ENCODE measurements at regions not wholly inside any gene's neighbourhood (a gene's known extent, or its start where the extent isn't known, plus 50 kb on each side); places are given as distances from the start of the nearest gene placed in this dataset.

DNA sequence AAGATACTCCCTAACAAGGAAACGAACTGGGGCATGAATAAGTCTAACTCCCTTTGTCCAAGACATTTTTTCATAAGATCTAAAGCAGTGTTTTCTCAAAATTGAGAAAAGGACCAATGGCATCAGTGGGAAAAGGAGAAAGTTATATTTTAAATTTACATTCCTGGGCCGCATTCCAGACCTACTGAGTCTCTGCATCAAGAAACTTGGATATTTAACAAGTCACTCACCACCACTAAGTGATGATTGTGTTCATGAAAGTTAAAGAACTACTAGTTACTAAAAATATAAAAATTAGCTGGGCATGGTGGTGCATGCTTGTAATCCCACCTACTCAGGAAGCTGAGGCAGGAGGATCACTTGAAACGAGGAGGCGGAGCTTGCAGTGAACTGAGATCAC lies 149.6 kb upstream of the MEOX2 start:
- Histone ChIP-seq H3K79me1 (replicated peaks; ENCODE audit: low read length, poor library complexity, severe bottlenecking) (no peaks in the 10 kb centered on the region), H3K14ac (ENCODE audit: low read length in 2 of 2) (no peak overlapping the region), H3K23ac (ENCODE audit: low read length in 2 of 2) (no peak overlapping the region), H3K18ac (ENCODE audit: low read depth in 1 of 2, low read length in 2 of 2) (no peak overlapping the region), H2BK15ac (ENCODE audit: low read depth, poor library complexity, severe bottlenecking) (no peak overlapping the region), H3K9me3 (ENCODE audit: control insufficient read depth, low read length) (no peaks in the 10 kb centered on the region), H3K9ac (ENCODE audit: low read length) (no peak overlapping the region), H2BK12ac (ENCODE audit: low read length in 2 of 2) (no peak overlapping the region), H3K4me3 (ENCODE audit: insufficient read depth in 1 of 2, low read depth in 1 of 2, low read length in 2 of 2) (no peak overlapping the region), H3K36me3 (ENCODE audit: control insufficient read depth in 1 of 2, insufficient read depth in 2 of 2, low read depth in 1 of 2, low read length in 2 of 2) (no peaks in the 10 kb centered on the region), H4K8ac (ENCODE audit: low read length) (no peak overlapping the region), H3K4ac (ENCODE audit: low read depth in 1 of 2, low read length in 2 of 2) (no peak overlapping the region), H3K27me3 (ENCODE audit: control insufficient read depth in 1 of 2, insufficient read depth in 1 of 2, low read length in 2 of 2) (no peaks in the 10 kb centered on the region), H4K91ac (ENCODE audit: low read length) (no peak overlapping the region), H3K4me1 (ENCODE audit: control insufficient read depth, insufficient read depth, low read depth, low read length) (no peaks in the 10 kb centered on the region), H3K4me2 (ENCODE audit: low read length, poor library complexity, severe bottlenecking) (no peak overlapping the region), H2BK5ac (ENCODE audit: low read depth, low read length, poor library complexity, severe bottlenecking) (no peak overlapping the region), H2AK5ac (ENCODE audit: low read length, severe bottlenecking) (no peak overlapping the region), H3K27ac (ENCODE audit: low read length, poor library complexity, severe bottlenecking) (peak overlapping the region; percentile 89), H2BK120ac (ENCODE audit: low read depth, low read length) (no peak overlapping the region), H2AFZ (ENCODE audit: low read depth, low read length) (no peak overlapping the region)
- DNase-seq, result no peak
- WGBS, result 100% methylated on average over 2 of the region's 4 CpGs

- Histone ChIP-seq H2BK15ac (ENCODE audit: low read depth, poor library complexity, severe bottlenecking) (no peak overlapping the region), H3K23ac (ENCODE audit: low read length in 2 of 2) (no peak overlapping the region), H3K27ac (ENCODE audit: low read length, poor library complexity, severe bottlenecking) (no peak overlapping the region), H2AFZ (ENCODE audit: low read depth, low read length) (no peak overlapping the region), H4K91ac (ENCODE audit: low read length) (no peak overlapping the region), H3K9ac (ENCODE audit: low read length) (no peak overlapping the region), H4K8ac (ENCODE audit: low read length) (no peak overlapping the region), H2BK12ac (ENCODE audit: low read length in 2 of 2) (no peak overlapping the region), H2BK5ac (ENCODE audit: low read depth, low read length, poor library complexity, severe bottlenecking) (no peak overlapping the region), H3K18ac (ENCODE audit: low read depth in 1 of 2, low read length in 2 of 2) (no peak overlapping the region), H3K4ac (ENCODE audit: low read depth in 1 of 2, low read length in 2 of 2) (no peak overlapping the region), H3K36me3 (ENCODE audit: control insufficient read depth in 1 of 2, insufficient read depth in 2 of 2, low read depth in 1 of 2, low read length in 2 of 2) (no peaks in the 10 kb centered on the region), H2AK5ac (ENCODE audit: low read length, severe bottlenecking) (no peak overlapping the region), H3K4me3 (ENCODE audit: insufficient read depth in 1 of 2, low read depth in 1 of 2, low read length in 2 of 2) (no peak overlapping the region), H3K27me3 (ENCODE audit: control insufficient read depth in 1 of 2, insufficient read depth in 1 of 2, low read length in 2 of 2) (no peaks in the 10 kb centered on the region), H3K9me3 (ENCODE audit: control insufficient read depth, low read length) (no peaks in the 10 kb centered on the region), H2BK120ac (ENCODE audit: low read depth, low read length) (no peak overlapping the region), H3K79me1 (replicated peaks; ENCODE audit: low read length, poor library complexity, severe bottlenecking) (no peaks in the 10 kb centered on the region), H3K14ac (ENCODE audit: low read length in 2 of 2) (no peak overlapping the region), H3K4me2 (ENCODE audit: low read length, poor library complexity, severe bottlenecking) (no peak overlapping the region), H3K4me1 (ENCODE audit: control insufficient read depth, insufficient read depth, low read depth, low read length) (no peaks in the 10 kb centered on the region)
- DNase-seq, result no peak
Observed at GRCh38 chr7:15834446-15834845, 148.0 kb upstream of the MEOX2 start.

- Histone ChIP-seq H4K91ac (ENCODE audit: low read length) (no peak overlapping the region), H3K4me2 (ENCODE audit: low read length, poor library complexity, severe bottlenecking) (no peak overlapping the region), H3K27me3 (ENCODE audit: control insufficient read depth in 1 of 2, insufficient read depth in 1 of 2, low read length in 2 of 2) (no peaks in the 10 kb centered on the region), H3K4me3 (ENCODE audit: insufficient read depth in 1 of 2, low read depth in 1 of 2, low read length in 2 of 2) (no peak overlapping the region), H2BK12ac (ENCODE audit: low read length in 2 of 2) (no peak overlapping the region), H2BK120ac (ENCODE audit: low read depth, low read length) (no peak overlapping the region), H4K8ac (ENCODE audit: low read length) (no peak overlapping the region), H3K9me3 (ENCODE audit: control insufficient read depth, low read length) (no peaks in the 10 kb centered on the region), H3K79me1 (replicated peaks; ENCODE audit: low read length, poor library complexity, severe bottlenecking) (no peaks in the 10 kb centered on the region), H3K9ac (ENCODE audit: low read length) (no peak overlapping the region), H3K23ac (ENCODE audit: low read length in 2 of 2) (no peak overlapping the region), H2BK15ac (ENCODE audit: low read depth, poor library complexity, severe bottlenecking) (no peak overlapping the region), H3K14ac (ENCODE audit: low read length in 2 of 2) (no peak overlapping the region), H3K18ac (ENCODE audit: low read depth in 1 of 2, low read length in 2 of 2) (no peak overlapping the region), H3K4ac (ENCODE audit: low read depth in 1 of 2, low read length in 2 of 2) (no peak overlapping the region), H3K27ac (ENCODE audit: low read length, poor library complexity, severe bottlenecking) (no peak overlapping the region), H2AK5ac (ENCODE audit: low read length, severe bottlenecking) (no peak overlapping the region), H3K4me1 (ENCODE audit: control insufficient read depth, insufficient read depth, low read depth, low read length) (no peaks in the 10 kb centered on the region), H2AFZ (ENCODE audit: low read depth, low read length) (no peak overlapping the region), H2BK5ac (ENCODE audit: low read depth, low read length, poor library complexity, severe bottlenecking) (no peak overlapping the region), H3K36me3 (ENCODE audit: control insufficient read depth in 1 of 2, insufficient read depth in 2 of 2, low read depth in 1 of 2, low read length in 2 of 2) (no peaks in the 10 kb centered on the region)
- WGBS, result 27% methylated on average over 1 of the region's 1 CpG
- no peak for DNase-seq
Observed at GRCh38 chr7:15832996-15833395, 146.5 kb upstream of the MEOX2 start.

DNA sequence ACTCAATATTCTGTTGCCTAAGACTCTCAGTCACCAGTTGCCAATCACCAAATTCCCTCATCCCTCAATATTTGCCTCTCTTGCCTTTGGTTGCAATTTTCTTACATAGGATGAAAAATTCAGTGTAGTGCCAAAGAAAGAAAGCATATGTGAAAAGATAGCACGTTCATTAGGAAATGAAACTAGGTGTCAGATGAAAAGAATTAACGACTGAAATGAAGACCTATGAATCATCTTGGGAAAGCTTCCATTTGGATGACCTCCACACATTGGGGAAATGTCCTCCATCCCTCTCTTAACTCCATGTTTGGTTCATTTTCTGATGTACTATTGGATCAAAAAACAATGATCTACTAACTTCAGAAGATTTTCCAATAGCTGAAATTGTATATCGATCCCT lies 145.1 kb upstream of the MEOX2 start:
- no peak overlapping the region for H3K23ac ChIP-seq (ENCODE audit: low read length in 2 of 2)
- H3K79me1 ChIP-seq (replicated peaks; ENCODE audit: low read length, poor library complexity, severe bottlenecking), result no peaks in the 10 kb centered on the region
- no peak overlapping the region for H3K9ac ChIP-seq (ENCODE audit: low read length)
- no peak overlapping the region for H2AK5ac ChIP-seq (ENCODE audit: low read length, severe bottlenecking)
- no peak overlapping the region for H2BK15ac ChIP-seq (ENCODE audit: low read depth, poor library complexity, severe bottlenecking)
- no peak overlapping the region for H3K4me3 ChIP-seq (ENCODE audit: insufficient read depth in 1 of 2, low read depth in 1 of 2, low read length in 2 of 2)
- no peak overlapping the region for H4K8ac ChIP-seq (ENCODE audit: low read length)
- no peak overlapping the region for H2AFZ ChIP-seq (ENCODE audit: low read depth, low read length)
- no peaks in the 10 kb centered on the region for H3K36me3 ChIP-seq (ENCODE audit: control insufficient read depth in 1 of 2, insufficient read depth in 2 of 2, low read depth in 1 of 2, low read length in 2 of 2)
- no peak overlapping the region for H3K18ac ChIP-seq (ENCODE audit: low read depth in 1 of 2, low read length in 2 of 2)
- no peak overlapping the region for H2BK5ac ChIP-seq (ENCODE audit: low read depth, low read length, poor library complexity, severe bottlenecking)
- no peak overlapping the region for H3K14ac ChIP-seq (ENCODE audit: low read length in 2 of 2)
- no peaks in the 10 kb centered on the region for H3K27me3 ChIP-seq (ENCODE audit: control insufficient read depth in 1 of 2, insufficient read depth in 1 of 2, low read length in 2 of 2)
- H4K91ac ChIP-seq (ENCODE audit: low read length), result no peak overlapping the region
- no peaks in the 10 kb centered on the region for H3K9me3 ChIP-seq (ENCODE audit: control insufficient read depth, low read length)
- H3K4ac ChIP-seq (ENCODE audit: low read depth in 1 of 2, low read length in 2 of 2), result no peak overlapping the region
- no peak overlapping the region for H3K4me2 ChIP-seq (ENCODE audit: low read length, poor library complexity, severe bottlenecking)
- H3K4me1 ChIP-seq (ENCODE audit: control insufficient read depth, insufficient read depth, low read depth, low read length), result no peaks in the 10 kb centered on the region
- no peak overlapping the region for H3K27ac ChIP-seq (ENCODE audit: low read length, poor library complexity, severe bottlenecking)
- WGBS, result 94% methylated on average over 3 of the region's 3 CpGs
- no peak for DNase-seq
- H2BK120ac ChIP-seq (ENCODE audit: low read depth, low read length), result no peak overlapping the region
- H2BK12ac ChIP-seq (ENCODE audit: low read length in 2 of 2), result no peak overlapping the region

Measured in mesenchymal stem cell (in vitro differentiated cells and primary cell).